G401 (cell line): ENCODE measurements at regions not wholly inside any gene's neighbourhood (a gene's known extent, or its start where the extent isn't known, plus 50 kb on each side); places are given as distances from the start of the nearest gene placed in this dataset.
A peak's percentile ranks its signal among the peaks of the same experiment; 100 is the strongest.

Experiments
- DNase-seq: peaks from one replicate; pipeline ENCODE4 v3.0.0-alpha.2; 2015; ENCODE audit warnings: low spot score
- in situ Hi-C: cut with HindIII; loops from 2 replicates; pipeline ENCODE4 v1.10.0; 2016; ENCODE audit warnings: low sequenced_read_pairs, mixed read lengths

GRCh38 chr4:182073278-182073677 lies 169.9 kb upstream of the TENM3 start:
- no peak for DNase-seq
- in situ Hi-C loops = no loop called here

GRCh38 chr4:182074139-182074538 lies 169.1 kb upstream of the TENM3 start:
- in situ Hi-C loops = no loop called here
- DNase-seq = no peak

GRCh38 chr4:182074810-182075209 lies 168.4 kb upstream of the TENM3 start:
- in situ Hi-C loops = no loop called here
- DNase-seq = peak; percentile 26

GRCh38 chr4:182082910-182083309 lies 160.3 kb upstream of the TENM3 start:
- no peak for DNase-seq
- in situ Hi-C loops = no loop called here

- in situ Hi-C loops = no loop called here
- no peak for DNase-seq
Observed at GRCh38 chr4:182083671-182084410, 159.4 kb upstream of the TENM3 start.

- in situ Hi-C loops = no loop called here
Observed at GRCh38 chr4:182085051-182085480, 158.1 kb upstream of the TENM3 start.

GRCh38 chr4:182089326-182089725 lies 153.9 kb upstream of the TENM3 start:
- DNase-seq = no peak
- in situ Hi-C loops = no loop called here

More at GRCh38 chr4:182085051-182085480, 158.1 kb upstream of the TENM3 start:
- no peak for DNase-seq

- no peak for DNase-seq
- in situ Hi-C loops = no loop called here
Observed at GRCh38 chr4:182090186-182090585, 153.0 kb upstream of the TENM3 start.

GRCh38 chr4:182091128-182091527 lies 152.1 kb upstream of the TENM3 start:
- no peak for DNase-seq
- in situ Hi-C loops = no loop called here

- in situ Hi-C loops = no loop called here
- DNase-seq = no peak
Observed at GRCh38 chr4:182093431-182093831, 149.8 kb upstream of the TENM3 start.

- in situ Hi-C loops = no loop called here
- no peak for DNase-seq
Observed at GRCh38 chr4:182093935-182094334, 149.3 kb upstream of the TENM3 start.

GRCh38 chr4:182101618-182102017 lies 141.6 kb upstream of the TENM3 start:
- DNase-seq = no peak
- in situ Hi-C loops = no loop called here

- no peak for DNase-seq
- in situ Hi-C loops = no loop called here
Observed at GRCh38 chr4:182102576-182102975, 140.6 kb upstream of the TENM3 start.

GRCh38 chr4:182103614-182104319 lies 139.4 kb upstream of the TENM3 start:
- in situ Hi-C loops = no loop called here
- no peak for DNase-seq

- in situ Hi-C loops = no loop called here
Observed at GRCh38 chr4:182105416-182105815, 137.8 kb upstream of the TENM3 start.

GRCh38 chr4:182107931-182108330 lies 135.3 kb upstream of the TENM3 start:
- no peak for DNase-seq
- in situ Hi-C loops = no loop called here

More at GRCh38 chr4:182105416-182105815, 137.8 kb upstream of the TENM3 start:
- no peak for DNase-seq

- in situ Hi-C loops = no loop called here
- no peak for DNase-seq
Observed at GRCh38 chr4:182111586-182111985, 131.6 kb upstream of the TENM3 start.

- in situ Hi-C loops = no loop called here
- DNase-seq = no peak
Observed at GRCh38 chr4:182113779-182114178, 129.4 kb upstream of the TENM3 start.

- DNase-seq = no peak
- in situ Hi-C loops = no loop called here
Observed at GRCh38 chr4:182124359-182124758, 118.8 kb upstream of the TENM3 start.

- DNase-seq = no peak
- in situ Hi-C loops = no loop called here
Observed at GRCh38 chr4:182126096-182126495, 117.1 kb upstream of the TENM3 start.

- DNase-seq = no peak
- in situ Hi-C loops = no loop called here
Observed at GRCh38 chr4:182126603-182127002, 116.6 kb upstream of the TENM3 start.
